ENCODE measurements at regions not wholly inside any gene's neighbourhood (a gene's known extent, or its start where the extent isn't known, plus 50 kb on each side); places are given as distances from the start of the nearest gene placed in this dataset.

DNA sequence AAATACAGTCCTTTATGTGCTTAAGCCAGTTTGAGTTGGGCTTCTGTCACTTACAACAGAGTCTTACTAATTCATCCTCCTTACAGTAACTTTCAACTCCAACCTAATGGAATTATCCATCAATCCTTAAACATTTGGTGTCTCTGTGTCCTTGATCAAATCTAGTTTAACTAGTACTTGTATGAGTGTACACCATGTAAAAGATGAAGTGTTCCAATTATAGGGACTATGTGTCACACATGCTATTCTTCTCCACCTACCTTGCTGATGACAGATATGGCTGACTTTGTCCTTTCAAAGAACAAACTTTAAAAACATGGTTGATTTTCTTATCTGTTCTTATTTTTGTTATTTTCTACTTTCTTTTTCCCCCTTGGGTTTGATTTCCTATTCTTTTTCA, 60.4 kb upstream of the NBPF3 start:
- intact Hi-C loops (cut with micrococcal nuclease) = no loop called here
- Mint-ChIP-seq H3K4me1 (peaks cover 12% of the 10 kb centered on the region), H3K27ac (no peak overlapping the region), H3K36me3 (ENCODE audit: low read depth) (no peaks in the 10 kb centered on the region), H3K27me3 (peaks cover 18% of the 10 kb centered on the region), H3K4me3 (no peak overlapping the region), H3K9me3 (peaks cover 4% of the 10 kb centered on the region)
- TF ChIP-seq, protein P1, sequence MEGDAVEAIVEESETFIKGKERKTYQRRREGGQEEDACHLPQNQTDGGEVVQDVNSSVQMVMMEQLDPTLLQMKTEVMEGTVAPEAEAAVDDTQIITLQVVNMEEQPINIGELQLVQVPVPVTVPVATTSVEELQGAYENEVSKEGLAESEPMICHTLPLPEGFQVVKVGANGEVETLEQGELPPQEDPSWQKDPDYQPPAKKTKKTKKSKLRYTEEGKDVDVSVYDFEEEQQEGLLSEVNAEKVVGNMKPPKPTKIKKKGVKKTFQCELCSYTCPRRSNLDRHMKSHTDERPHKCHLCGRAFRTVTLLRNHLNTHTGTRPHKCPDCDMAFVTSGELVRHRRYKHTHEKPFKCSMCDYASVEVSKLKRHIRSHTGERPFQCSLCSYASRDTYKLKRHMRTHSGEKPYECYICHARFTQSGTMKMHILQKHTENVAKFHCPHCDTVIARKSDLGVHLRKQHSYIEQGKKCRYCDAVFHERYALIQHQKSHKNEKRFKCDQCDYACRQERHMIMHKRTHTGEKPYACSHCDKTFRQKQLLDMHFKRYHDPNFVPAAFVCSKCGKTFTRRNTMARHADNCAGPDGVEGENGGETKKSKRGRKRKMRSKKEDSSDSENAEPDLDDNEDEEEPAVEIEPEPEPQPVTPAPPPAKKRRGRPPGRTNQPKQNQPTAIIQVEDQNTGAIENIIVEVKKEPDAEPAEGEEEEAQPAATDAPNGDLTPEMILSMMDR (IDR thresholded peaks at IDR 0.05) = no peak
- DNase-seq (no peak), ATAC-seq (ENCODE audit: low read depth) (no peak)
- CTCF ChIA-PET = interaction anchor here (0.8 kb wide), 1 partner anchor 124 kb away, joined by 3 read pairs; no protein-coding TSS in a partner anchor
- POLR2A ChIA-PET = no interaction called here

DNA sequence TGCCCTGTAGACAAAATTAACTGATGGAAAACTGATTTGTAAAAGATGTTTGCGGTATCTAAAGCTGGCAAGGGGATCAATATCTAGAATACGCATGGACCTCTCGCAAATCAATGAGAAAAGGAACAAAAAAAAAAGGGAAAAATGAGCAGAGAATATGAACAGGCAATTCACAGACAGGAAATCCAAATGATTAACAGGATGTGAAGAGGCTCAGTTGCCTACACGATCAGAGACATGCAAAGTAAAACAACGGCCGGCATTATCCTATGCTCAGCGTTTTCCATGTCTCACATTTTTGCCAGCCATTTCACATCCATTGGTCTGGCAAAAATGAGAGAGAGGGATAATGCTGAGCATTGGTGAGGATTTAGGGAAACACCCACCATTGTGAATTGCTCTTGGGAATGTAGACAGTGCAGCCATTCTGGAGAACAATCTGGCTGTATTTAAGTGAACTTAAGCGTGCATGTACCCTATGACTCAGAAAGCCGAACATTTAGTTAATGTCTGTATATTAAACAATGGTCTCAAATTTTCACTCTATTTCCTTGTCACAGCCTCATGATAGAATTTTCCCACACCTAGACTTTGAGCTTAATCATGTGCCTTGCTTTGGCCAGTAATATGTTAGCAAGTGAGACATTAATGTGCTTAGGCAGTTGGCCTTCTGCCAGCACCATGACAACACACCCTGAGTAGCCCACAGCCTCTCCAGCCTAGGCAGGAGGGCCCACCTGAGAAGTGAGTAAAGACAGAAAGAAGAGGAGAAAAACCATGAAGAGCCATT, 61.0 kb upstream of the NBPF3 start:
- CTCF ChIA-PET = interaction anchor here (0.8 kb wide), 1 partner anchor 124 kb away, joined by 3 read pairs; no protein-coding TSS in a partner anchor
- intact Hi-C loops (cut with micrococcal nuclease) = no loop called here
- TF ChIP-seq, protein P1 (IDR thresholded peaks at IDR 0.05) = no peak
- Mint-ChIP-seq H3K27me3 (peaks cover 15% of the 10 kb centered on the region), H3K27ac (no peak overlapping the region), H3K9me3 (peaks cover 4% of the 10 kb centered on the region), H3K4me1 (peaks cover 5% of the 10 kb centered on the region), H3K36me3 (ENCODE audit: low read depth) (no peaks in the 10 kb centered on the region), H3K4me3 (no peak overlapping the region)
- ATAC-seq (ENCODE audit: low read depth) = no peak
- DNase-seq = no peak
- POLR2A ChIA-PET = no interaction called here

DNA sequence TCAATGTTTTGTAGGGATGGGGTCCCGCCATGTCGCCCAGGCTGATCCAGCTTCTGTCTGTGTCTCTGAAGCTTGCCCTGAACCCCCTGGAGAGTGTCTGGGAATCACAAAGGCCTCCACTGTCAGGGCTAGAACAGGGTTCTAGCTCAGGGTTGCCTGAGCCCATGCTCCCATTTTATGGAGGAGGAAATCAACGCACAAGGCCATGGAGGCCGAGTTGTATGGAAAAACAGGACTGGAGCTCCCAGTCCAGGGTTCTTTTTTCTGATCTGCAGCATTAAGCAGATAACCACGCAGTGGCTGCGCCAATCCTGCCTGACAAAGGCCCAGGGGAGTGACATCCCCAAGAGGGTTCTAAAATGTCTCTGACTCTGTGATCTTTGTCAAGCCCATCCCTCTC, 67.6 kb upstream of the NBPF3 start:
- intact Hi-C loops (cut with micrococcal nuclease) = no loop called here
- no peaks in the 10 kb centered on the region for H3K27me3 Mint-ChIP-seq
- no peak overlapping the region for H3K4me3 Mint-ChIP-seq
- CTCF ChIA-PET = interaction anchor here (1.0 to 9.6 kb wide), 4 partner anchors 102 to 151 kb away, joined by 3 to 144 read pairs (median 7); no protein-coding TSS in a partner anchor
- POLR2A ChIA-PET = interaction anchor here (0.6 kb wide), 1 partner anchor 73 kb away, joined by 3 read pairs; no protein-coding TSS in a partner anchor
- ATAC-seq (ENCODE audit: low read depth) = no peak
- peaks cover 8% of the 10 kb centered on the region for H3K4me1 Mint-ChIP-seq
- DNase-seq = no peak
- TF ChIP-seq, protein P1 (IDR thresholded peaks at IDR 0.05) = no peak
- no peak overlapping the region for H3K27ac Mint-ChIP-seq
- no peaks in the 10 kb centered on the region for H3K9me3 Mint-ChIP-seq
- no peaks in the 10 kb centered on the region for H3K36me3 Mint-ChIP-seq (ENCODE audit: low read depth)

DNA sequence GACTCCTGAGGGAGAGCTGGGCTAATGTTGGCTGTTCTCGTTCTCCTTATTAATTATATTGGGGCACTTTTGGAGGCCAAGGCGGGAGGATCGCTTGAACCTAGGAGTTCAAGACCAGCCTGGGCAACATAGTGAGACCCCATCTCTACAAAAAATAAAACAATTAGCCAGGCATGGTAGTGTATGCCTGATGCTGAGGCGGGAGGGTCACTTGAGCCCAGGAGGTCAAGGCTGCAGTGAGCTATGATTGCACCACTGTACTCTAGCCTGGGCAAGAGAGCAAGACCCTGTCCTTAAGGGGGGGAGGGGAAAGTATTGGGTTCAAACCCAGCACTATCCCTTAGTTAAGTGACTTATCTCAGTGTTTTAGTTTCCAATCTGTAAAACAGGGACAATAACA, 70.0 kb upstream of the NBPF3 start:
- ChIA-PET POLR2A (interaction anchor here (4.3 kb wide), 1 partner anchor 115 kb away, joined by 31 read pairs; no protein-coding TSS in a partner anchor), CTCF (interaction anchor here (0.9 to 9.6 kb wide), 12 partner anchors 16 to 288 kb away, joined by 3 to 247 read pairs (median 13); no protein-coding TSS in a partner anchor)
- TF ChIP-seq, protein P1 (IDR thresholded peaks at IDR 0.05) = no peak
- Mint-ChIP-seq H3K9me3 (no peaks in the 10 kb centered on the region), H3K4me1 (peaks cover 20% of the 10 kb centered on the region), H3K4me3 (no peak overlapping the region), H3K27ac (no peak overlapping the region), H3K27me3 (no peaks in the 10 kb centered on the region), H3K36me3 (ENCODE audit: low read depth) (no peaks in the 10 kb centered on the region)
- no peak for DNase-seq
- no peak for ATAC-seq (ENCODE audit: low read depth)
- intact Hi-C loops (cut with micrococcal nuclease) = loop anchor here (1.0 to 2.0 kb wide), 3 partner anchors 165 to 289 kb away; no protein-coding TSS in a partner anchor
